ENCODE measurements at regions not wholly inside any gene's neighbourhood (a gene's known extent, or its start where the extent isn't known, plus 50 kb on each side); places are given as distances from the start of the nearest gene placed in this dataset.
"Not testable (repeated sequence)": the region's sequence is repeated elsewhere in the genome, so short reads cannot be mapped to it uniquely, and the experiment has no call there.

GRCh38 chr5:14930486-14930885 lies 58.9 kb upstream of the ANKH start:
- DNase-seq (ENCODE audit: insufficient read length, low spot score) = no peak
- no peak for TF ChIP-seq CTCF (IDR thresholded peaks at IDR 0.05; ENCODE audit: insufficient read depth, missing control alignments)
- no peak for FAIRE-seq

- FAIRE-seq = no peak
- no peak for TF ChIP-seq CTCF (IDR thresholded peaks at IDR 0.05; ENCODE audit: insufficient read depth, missing control alignments)
- no peak for DNase-seq (ENCODE audit: insufficient read length, low spot score)
Measured at GRCh38 chr5:14929293-14930065, 57.9 kb upstream of the ANKH start.

GRCh38 chr5:14928661-14929060 lies 57.1 kb upstream of the ANKH start:
- DNase-seq (ENCODE audit: insufficient read length, low spot score) (no peak), FAIRE-seq (no peak)
- TF ChIP-seq CTCF (IDR thresholded peaks at IDR 0.05; ENCODE audit: insufficient read depth, missing control alignments) = no peak

- FAIRE-seq (no peak), DNase-seq (ENCODE audit: insufficient read length, low spot score) (no peak)
- no peak for TF ChIP-seq CTCF (IDR thresholded peaks at IDR 0.05; ENCODE audit: insufficient read depth, missing control alignments)
Measured at GRCh38 chr5:14925326-14925725, 53.7 kb upstream of the ANKH start.

GRCh38 chr5:14922952-14923351 lies 51.4 kb upstream of the ANKH start:
- not testable (repeated sequence) for DNase-seq (ENCODE audit: insufficient read length, low spot score); FAIRE-seq

- FAIRE-seq (no peak), DNase-seq (ENCODE audit: insufficient read length, low spot score) (no peak)
- no peak for TF ChIP-seq CTCF (IDR thresholded peaks at IDR 0.05; ENCODE audit: insufficient read depth, missing control alignments)
Measured at GRCh38 chr5:14922456-14922855, 50.9 kb upstream of the ANKH start.
